GM23248 (cell line): ENCODE measurements at regions not wholly inside any gene's neighbourhood (a gene's known extent, or its start where the extent isn't known, plus 50 kb on each side); places are given as distances from the start of the nearest gene placed in this dataset.

ENCODE experiments used
- EZH2 ChIP-seq: fragments of 200-600 bp; sonication (generic); IDR thresholded peaks from 2 replicates; pipeline ENCODE4 v1.6.1; 2018; ENCODE audit warnings: antibody characterized with exemption, mild to moderate bottlenecking; ENCODE audit not compliant: insufficient read depth, poor library complexity, severe bottlenecking
- EZH2phosphoT487 ChIP-seq: fragments of 200-600 bp; sonication (generic); IDR thresholded peaks from 2 replicates; pipeline ENCODE4 v1.6.1; 2018; ENCODE audit warnings: antibody characterized with exemption, moderate library complexity, mild to moderate bottlenecking, low read depth; ENCODE audit not compliant: insufficient read depth

- TF ChIP-seq EZH2: no peak
- no peak for TF ChIP-seq EZH2phosphoT487
Measured at GRCh38 chr13:85853161-85853894, 54.1 kb upstream of the SLITRK6 start.
